Activated CD4-positive, CD25-positive, alpha-beta regulatory T cell treated with anti-CD3 and anti-CD28 coated beads, Interleukin-2, amount 50 U/mL, for 16 hours (primary cell): ENCODE measurements at regions not wholly inside any gene's neighbourhood (a gene's known extent, or its start where the extent isn't known, plus 50 kb on each side); places are given as distances from the start of the nearest gene placed in this dataset.
"Not testable (repeated sequence)": the region's sequence is repeated elsewhere in the genome, so short reads cannot be mapped to it uniquely, and the experiment has no call there.

Experiments used
- DNase-seq: peaks from one replicate; pipeline ENCODE4 v3.0.0-alpha.2; 2020; ENCODE audit warnings: low read depth, low spot score

DNA sequence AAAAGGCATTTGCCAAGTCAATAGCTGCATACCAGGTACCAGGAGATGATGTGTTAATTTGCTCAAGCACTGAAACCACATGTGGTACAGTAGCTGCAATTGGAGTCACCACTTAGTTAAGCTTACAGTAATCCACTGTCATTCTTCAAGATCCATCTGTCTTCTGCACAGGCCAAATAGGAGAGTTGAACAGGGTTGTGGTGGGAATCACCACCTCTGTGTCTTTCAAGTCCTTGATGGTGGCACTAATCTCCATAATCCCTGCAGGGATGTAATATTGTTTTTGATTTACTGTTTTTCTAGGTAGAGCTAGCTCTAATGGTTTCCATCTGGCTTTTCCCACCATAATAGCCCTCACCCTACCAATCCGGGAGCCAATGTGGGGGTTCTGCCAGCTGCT is 91.9 kb downstream of the FCRL5 start:
- DNase-seq, result no peak

DNA sequence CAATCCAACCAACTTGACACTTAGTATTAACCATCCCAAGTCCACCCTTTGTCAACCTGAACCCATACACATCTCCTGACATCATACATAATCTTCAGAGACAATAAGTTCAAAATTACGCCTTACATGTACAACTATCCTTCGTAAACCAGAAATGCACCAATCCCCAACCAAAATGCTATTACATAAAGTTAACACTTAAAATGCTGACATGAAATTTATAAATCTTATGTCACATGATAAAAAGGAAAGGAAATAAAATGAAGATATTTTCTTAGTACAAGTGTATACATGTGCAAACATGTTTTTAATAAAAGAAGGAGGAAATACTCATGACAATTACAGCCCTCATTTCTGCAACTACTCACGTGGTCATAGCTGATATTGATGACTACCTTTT is 95.0 kb downstream of the FCRL5 start:
- no peak for DNase-seq

DNA sequence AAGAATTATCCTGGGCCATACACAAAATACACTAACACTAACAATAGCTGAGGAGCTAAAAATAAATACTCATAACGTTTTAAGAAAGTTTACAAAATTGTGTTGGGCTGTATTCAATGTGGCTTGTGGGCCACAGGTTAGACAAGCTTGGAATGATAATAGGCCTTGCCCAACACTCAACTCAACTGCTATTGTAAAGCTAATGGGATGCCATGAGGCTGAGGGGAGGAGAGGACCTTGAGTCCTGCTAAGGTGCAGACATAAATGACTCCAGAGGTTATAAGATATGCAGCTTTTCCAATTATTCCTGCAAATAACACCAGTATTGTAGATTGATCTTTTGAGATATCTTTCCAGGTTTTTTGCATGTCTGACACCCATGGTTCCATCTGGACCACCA is 97.0 kb downstream of the FCRL5 start:
- DNase-seq, result no peak

DNA sequence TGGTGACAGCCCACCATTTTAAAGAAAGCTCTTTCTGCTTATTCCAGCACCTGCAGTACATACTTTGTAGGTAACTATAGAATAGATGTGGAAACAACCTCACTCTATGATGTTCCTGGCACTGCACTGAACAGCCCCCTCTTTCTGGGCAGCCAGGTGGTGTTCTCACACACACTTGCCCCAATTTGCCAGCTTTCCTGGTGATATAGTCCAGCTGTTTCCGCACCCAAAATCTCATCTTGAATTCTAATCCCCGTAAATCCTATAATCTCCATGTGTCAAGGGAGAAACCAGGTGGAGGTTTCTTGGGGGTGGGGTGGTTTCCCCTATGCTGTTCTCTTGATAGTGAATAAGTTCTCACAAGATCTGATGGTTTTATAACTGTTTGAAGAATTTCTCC is 102.2 kb downstream of the FCRL5 start:
- DNase-seq, result no peak

DNA sequence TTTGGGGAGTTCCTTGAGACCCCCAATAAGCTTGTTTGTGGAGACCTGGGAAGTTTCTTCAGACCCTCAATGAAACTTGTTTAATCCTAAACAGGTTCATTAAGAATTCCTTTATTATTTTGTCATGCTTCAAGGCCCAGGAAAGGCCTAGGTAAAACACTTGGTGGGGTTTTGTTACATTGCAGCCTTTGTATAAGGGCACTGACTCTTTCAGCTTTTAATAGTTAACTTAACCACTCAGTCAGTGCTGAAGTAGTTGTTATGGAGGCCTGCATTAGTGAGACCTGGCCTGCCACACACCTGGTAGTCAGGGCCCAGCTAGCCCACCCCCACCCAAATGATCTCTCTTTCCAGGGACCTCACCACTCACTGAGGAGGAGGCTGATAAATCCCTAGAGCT is 103.7 kb downstream of the FCRL5 start:
- no peak for DNase-seq

DNA sequence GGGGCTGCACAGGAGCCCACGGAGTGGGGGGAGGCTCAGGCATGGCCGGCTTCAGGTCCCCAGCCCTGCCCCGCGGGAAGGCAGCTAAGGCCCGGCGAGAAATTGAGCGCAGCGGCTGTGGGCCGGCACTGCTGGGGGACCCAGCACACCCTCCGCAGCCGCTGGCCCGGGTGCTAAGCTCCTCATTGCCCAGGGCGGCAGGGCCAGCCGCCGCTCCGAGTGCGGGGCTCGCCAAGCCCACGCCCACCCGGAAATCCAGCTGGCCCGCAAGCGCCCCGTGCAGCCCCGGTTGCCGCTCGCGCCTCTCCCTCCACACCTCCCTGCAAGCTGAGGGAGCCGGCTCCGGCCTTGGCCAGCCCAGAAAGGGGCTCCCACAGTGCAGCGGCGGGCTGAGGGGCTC is 106.0 kb downstream of the FCRL5 start:
- not testable (repeated sequence) for DNase-seq

DNA sequence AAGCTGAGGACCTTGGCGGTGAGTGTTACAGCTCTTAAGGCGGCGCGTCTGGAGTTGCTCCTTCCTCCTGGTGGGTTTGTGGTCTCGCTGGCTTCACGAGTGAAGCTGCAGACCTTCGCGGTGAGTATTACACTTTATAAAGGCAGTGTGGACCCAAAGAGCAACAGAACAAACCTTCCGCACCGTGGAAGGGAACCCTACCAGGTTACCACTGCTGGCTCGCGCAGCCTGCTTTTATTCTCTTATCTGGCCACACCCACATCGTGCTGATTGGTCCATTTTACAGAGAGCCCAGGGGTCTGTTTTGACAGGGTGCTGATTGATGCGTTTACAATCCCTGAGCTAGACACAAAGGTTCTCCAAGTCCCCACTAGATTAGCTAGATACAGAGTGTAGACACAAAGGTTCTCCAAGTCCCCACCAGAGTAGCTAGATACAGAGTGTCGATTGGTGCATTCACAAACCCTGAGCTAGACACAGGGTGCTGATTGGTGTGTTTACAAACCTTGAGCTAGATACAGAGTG is 106.6 kb downstream of the FCRL5 start:
- not testable (repeated sequence) for DNase-seq

DNA sequence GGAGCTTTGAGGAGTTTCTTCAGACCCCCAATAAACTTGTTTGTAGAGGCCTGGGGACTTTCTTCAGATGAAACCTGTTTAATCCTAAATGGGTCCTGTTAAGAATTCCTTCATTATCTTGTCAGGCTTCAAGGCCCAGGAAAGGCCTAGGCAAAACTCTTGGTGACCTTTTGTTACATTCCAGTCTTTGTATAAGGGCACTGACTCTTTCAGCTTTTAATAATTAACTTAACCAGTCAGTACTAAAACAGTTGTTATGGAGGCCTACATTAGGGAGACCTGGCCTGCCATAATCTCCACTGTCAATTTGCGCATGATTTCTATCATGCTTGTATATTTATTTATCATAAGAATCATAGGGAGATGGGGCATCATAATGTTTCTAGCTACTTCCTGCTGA is 110.2 kb downstream of the FCRL5 start:
- DNase-seq, result no peak

DNA sequence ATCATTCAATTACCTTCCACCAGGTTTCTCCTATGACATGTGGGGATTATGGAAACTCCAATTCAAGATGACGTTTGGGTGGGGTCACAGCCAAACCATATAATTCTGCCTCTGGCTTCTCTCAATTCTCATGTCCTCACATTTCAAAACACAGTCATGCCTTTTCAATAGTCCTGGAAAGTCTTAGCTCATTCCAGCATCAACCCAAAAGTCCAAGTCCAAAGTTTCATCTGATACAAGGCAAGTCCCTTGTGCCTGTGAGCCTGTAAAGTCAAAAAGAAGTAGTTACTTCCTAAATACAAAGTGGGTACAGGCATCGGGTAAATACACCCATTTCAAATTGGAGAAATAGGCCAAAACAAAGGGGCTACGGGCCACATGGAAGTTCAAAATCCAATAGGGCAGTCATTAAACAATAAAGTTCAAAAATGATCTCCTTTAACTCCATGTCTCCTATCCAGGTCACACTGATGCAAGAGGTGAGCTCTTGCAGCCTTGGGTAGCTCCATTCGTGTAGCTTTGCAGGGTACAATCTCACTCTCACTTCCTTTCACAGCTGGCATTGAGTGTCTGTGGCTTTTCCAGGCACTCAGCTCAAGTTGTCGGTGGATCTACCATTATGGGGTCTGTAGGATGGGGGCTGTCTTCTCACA is 112.9 kb downstream of the FCRL5 start:
- no peak for DNase-seq

DNA sequence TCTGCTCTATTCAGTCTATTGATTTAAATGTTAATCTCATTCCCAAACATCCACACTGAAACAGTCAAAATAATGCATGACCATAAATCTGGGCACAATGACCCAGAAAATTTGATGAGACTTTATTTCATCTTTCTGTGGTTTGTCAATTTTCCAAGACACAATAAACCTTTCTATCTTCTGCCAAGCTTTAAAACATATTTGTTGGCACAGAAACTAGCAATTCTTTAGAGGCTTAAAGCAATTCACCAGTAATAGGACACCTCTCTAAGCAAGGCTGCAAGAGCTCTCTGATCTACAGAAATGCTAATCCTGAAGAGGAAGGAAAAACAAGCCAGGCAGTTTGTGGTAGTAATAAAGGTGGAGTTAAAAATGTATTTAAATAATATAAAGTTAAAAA is 113.7 kb downstream of the FCRL5 start:
- no peak for DNase-seq

DNA sequence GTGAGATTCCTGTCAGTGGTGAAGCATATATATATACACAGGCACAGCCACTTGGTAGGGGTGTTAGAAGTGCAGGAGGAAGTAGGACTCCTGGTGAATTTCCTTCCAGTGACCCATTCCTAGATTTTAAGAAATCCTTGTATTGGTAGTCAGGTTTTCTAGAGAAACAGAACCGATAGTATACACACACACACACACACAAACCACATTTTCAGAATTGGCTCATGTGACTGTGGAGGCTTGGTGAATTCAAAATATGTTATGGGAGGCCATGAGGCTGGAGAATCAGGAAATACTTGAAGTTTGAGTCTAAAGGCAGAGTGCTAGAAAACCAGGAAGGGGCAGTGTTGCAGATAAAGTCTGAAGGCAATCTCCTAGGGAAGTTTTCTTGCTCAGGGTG is 114.2 kb downstream of the FCRL5 start:
- DNase-seq, result no peak

DNA sequence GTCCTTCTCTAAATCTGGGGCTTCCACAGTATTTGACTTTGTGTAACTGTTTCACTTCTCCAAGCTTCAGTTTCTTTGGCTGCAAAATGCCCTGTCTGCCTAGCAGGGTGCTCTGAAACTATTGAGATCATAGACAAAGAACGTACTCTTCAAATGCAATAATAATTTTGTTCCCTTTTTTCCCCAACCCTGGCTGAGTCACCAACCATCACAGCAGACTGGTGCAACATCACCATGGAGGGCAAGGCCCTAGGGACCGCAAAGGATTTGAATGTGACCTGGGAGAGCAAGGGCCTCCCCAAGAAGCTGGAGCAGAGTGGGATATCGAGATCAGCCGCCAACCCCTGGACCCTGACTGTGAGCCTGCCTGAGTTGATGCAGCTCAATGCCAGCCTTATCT is 115.0 kb downstream of the FCRL5 start:
- DNase-seq, result no peak

DNA sequence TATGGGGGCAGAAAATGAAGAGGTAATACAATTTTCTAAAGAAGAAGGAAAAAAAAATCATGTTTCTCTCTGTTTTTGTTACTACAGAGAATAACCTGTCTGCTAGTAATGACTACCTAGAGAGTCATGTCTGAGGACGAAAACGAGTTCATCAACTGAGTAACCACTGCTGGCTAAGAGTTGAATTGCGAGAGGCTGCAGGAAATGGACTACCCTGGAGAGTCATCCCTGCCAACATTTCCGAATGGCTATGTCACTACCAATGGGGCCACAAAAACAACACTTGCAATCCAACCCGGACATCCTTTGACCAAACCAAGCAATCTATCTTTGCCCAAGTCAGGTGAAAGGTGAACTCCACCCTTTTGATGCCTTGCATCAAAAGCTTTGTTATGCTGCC is 120.6 kb downstream of the FCRL5 start:
- no peak for DNase-seq

DNA sequence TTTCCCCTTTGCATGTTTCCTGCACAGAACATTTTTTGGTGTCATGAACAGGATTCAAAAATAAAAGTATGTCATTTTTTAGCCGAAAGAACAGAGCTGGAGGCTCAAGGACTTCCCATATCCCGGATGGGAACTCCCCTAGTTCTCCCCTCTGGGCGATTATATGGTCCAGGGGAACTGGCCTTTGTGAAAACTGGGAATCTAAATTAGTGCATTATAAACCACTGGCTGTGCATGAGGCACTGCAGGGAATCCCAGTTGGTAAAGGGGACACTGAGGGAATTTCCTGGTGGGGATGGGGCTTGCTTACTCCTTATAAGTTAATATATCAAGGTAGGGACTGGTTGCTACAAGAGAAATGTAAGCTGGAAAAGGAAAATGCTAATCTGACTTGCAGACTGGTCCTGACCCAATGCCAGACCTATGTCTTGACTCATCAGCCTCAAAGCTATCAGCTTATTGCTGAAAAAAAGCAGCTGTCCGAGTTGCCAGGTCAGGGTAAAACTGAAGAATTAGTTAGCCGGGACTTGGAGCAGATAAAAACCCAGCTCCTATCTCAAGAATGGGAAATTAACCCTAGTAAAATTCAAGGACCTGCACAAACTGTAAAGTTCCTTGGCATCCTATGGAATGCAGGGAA is 122.6 kb downstream of the FCRL5 start:
- no peak for DNase-seq

DNA sequence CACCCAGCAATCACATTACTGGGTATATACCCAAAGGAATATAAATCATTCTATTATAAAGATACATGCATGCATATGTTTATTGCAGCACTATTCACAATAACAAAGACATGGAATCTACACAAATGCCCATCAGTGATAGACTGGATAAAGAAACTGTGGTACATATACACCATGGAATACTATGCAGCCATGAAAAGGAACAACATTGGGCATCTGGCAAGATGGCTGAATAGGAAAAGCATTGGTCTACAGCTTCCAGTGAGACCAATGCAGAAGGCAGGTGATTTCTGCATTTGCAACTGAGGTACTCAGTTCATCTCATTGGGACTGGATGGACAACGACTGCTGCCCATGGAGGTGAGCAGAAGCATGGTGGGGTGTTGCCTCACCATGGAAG is 128.6 kb downstream of the FCRL5 start:
- not testable (repeated sequence) for DNase-seq

DNA sequence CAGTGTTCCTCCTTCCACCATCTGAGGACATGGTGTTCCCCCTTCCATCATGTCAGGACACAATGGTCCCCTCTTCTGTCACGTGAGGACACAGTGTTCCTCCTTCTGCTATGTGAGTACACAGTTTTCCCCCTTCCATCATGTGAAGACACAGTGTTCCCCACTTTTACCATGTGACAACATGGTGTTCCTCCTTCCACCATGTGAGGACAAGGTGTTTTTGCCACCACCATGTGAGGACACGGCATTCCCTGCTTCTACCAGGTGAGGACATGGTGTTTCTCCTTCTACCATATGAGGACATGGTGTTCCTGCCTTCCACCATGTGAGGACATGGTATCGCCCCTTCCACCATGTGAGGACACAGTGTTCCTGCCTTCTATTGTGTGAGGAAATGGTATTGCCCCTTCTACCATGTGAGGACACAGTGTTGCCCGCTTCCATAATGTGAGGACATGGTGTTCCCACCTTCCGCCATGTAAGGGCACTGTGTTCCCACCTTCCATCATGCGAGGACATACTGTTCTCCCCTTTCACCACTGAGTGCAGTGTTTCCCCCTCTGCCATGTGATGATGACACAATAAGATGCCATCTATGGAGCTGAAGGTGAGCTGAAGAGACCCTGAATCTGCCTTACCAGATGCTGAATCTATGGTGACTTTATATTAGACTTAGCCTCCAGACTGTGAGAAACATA is 132.3 kb downstream of the FCRL5 start:
- no peak for DNase-seq

DNA sequence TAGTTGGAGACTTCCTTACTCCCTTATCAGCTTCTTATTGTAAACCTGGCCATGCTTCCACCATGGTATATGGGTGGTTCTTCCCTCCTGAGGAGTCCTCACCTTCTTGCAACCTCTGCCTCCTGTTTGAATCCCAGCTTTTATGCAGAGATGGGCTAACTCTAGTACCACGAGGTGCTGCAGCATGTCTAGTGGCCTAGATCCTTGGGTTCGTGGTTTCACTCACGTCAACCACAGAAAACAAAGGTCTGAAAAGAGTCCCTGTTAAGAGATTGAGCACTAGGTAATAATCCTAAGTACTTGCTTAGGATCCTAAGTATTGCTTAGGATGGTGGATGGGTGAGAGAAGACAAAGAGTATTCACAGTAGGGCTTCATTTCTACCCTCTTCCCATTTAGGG is 133.7 kb downstream of the FCRL5 start:
- DNase-seq, result no peak

DNA sequence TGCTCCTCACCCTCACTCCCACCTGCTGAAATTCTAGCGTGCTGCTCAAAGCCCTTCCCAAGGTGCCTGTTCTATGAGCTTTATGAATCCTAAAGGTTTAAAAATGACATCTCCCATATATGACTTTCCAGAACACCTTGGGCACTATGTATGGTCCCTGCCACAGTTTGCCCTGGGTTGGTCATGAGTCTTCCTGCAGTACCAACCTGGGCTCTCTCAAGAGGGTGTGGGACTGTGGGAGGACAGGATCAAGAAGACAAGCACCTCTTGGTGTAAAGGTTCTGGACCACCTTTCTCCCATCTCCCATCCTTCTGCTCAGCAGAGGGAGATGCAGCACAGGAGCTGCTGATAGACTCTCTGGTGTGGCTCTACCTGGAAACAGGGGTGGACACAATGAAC is 134.1 kb downstream of the FCRL5 start:
- DNase-seq, result no peak

DNA sequence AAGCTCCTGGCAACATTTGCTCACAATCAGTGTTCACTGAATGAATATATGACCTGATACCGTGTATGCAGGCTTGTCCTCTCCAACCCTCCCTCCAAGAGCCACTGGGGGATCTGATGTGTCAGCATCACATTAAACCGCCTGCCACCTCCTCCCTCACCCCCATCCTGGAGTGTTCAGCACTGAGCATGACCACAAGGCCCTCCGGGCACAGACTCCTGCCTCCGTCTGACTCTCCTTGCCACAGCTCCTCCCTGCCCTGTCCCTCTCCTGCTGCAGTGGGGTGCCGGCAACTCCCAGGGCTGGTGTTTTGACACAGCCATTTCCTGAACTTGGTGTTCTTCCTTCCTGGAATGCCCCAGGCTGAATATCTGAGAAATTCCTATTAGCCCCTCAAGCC is 136.7 kb downstream of the FCRL5 start:
- no peak for DNase-seq

DNA sequence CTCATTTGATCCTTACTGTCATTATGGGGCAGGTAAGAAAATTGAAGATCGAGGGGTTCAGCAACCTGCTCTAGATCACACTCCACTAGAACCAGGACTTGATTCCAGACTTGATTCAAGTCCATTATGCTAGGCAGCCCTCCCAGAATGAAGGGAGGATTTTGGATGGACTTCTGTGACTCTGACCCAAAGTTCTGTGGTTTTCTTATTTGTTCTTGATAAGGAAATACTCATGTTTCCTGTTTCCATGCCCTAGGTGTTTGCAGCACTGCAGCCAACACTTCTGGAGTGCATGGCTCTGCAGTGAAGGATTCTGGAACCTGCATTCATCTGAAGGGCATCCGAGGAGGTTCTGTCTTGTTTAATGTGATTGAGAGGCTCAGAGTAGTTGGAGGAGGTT is 140.0 kb downstream of the FCRL5 start:
- DNase-seq, result no peak

DNA sequence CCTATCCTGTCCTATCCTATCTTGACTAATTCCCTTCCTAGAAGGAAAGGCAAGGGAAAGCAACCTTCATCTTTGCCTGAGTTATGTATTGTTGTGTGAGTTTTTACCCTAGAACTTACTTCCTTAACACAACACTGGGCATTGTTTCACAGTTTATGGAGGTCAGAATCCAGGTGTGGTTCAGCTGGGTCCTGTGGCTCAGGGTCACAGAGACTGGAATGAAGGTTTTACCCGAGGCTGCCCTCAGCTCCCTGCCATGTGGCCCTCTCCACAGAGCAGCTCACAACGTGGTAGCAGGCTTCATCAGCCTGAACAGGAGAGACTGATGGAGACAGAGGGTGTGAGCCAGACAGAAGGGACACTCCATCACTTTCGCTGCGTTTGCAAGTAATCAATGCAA is 140.5 kb downstream of the FCRL5 start:
- no peak for DNase-seq

DNA sequence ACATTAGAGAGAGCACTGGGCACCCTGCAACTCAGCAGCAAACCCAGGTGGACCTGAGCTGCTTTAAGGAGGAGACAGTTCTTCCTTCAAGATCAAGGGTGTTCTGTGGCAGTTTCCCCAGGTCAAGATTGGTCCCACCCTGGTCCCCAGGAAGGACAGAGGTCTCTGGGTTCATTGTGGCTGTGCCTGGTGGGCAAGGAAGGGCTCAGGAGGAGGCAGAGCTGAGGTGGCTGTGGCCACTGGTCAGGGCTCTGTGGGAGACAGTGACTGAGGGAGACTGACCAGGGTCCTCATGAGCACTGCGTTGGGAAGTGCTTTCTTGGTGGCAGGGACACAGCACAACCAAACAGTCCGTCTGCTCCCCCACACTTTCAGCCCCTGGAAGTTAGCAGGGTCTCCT is 141.3 kb downstream of the FCRL5 start:
- DNase-seq, result no peak

DNA sequence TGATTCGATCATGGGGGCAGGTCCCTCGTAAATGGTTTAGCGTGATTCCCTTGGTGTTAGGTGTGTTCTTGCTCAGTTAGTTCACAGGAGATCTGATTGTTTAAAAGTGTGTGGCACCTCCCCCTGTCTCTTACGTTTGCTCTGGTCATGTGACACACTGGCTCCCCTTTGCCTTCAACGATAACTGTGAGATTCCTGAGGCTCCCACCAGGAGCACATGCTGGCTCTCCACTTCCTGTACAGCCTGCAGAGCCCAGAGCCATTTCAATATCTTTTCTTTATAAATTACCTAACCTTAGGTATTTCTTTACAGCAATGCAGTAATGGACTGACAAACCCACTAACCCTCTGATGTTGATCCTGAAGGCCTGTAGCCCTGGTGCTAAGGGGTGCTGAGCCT is 141.9 kb downstream of the FCRL5 start:
- no peak for DNase-seq
